Adrenal gland (tissue), 5 donors: ENCODE measurements at regions not wholly inside any gene's neighbourhood (a gene's known extent, or its start where the extent isn't known, plus 50 kb on each side); places are given as distances from the start of the nearest gene placed in this dataset.

Experiments used
- POLR2A ChIP-seq, 2 donors: fragments of 450-650 bp; IDR thresholded peaks; one replicate each; pipeline ENCODE4 v1.6.1; 2017; ENCODE audit warnings: antibody characterized with exemption in 2 of 2, mild to moderate bottlenecking in 2 of 2, moderate library complexity in 1 of 2
- TF ChIP-seq, protein P1 (sequence below), 6 experiments: fragments of 450-650 bp in 4 of 6; fragments of 200-600 bp in 2 of 6; sonication (generic) in 1 of 6; IDR thresholded peaks; 1 replicate in 5 of 6; 2 replicates in 1 of 6; pipeline versions ENCODE4 v1.5.1 to v1.8.0; 2016 to 2021; ENCODE audit warnings: antibody characterized with exemption in 6 of 6, mild to moderate bottlenecking in 2 of 6, moderate library complexity in 1 of 6
- donor health status: DM: no; HTN: no; CAD: no.

DNA sequence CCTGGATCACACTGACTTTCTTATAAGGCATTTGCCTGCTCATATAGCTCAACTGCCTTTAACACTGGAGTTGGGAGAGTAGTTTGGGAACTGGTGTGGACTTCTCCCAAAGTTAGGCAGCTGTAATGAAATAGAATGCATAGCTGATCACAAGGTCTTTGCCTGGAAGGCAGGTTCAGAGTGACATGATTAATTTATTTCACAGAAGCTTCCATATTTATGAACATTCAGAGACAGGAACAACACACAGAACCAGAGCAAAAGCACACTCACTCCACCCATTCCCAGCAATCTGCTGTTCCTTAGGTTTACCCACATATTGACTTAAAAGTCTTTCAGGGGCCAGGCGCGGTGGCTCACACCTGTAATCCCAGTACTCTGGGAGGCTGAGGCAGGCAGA is 234.2 kb downstream of the REEP3 start:
- no peak for TF ChIP-seq POLR2A (IDR thresholded peaks at IDR 0.05)
- TF ChIP-seq, protein P1, sequence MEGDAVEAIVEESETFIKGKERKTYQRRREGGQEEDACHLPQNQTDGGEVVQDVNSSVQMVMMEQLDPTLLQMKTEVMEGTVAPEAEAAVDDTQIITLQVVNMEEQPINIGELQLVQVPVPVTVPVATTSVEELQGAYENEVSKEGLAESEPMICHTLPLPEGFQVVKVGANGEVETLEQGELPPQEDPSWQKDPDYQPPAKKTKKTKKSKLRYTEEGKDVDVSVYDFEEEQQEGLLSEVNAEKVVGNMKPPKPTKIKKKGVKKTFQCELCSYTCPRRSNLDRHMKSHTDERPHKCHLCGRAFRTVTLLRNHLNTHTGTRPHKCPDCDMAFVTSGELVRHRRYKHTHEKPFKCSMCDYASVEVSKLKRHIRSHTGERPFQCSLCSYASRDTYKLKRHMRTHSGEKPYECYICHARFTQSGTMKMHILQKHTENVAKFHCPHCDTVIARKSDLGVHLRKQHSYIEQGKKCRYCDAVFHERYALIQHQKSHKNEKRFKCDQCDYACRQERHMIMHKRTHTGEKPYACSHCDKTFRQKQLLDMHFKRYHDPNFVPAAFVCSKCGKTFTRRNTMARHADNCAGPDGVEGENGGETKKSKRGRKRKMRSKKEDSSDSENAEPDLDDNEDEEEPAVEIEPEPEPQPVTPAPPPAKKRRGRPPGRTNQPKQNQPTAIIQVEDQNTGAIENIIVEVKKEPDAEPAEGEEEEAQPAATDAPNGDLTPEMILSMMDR (IDR thresholded peaks at IDR 0.05): no peak
